CD14-positive monocyte (primary cell): ENCODE measurements at regions not wholly inside any gene's neighbourhood (a gene's known extent, or its start where the extent isn't known, plus 50 kb on each side); places are given as distances from the start of the nearest gene placed in this dataset.

Experiments
- DNase-seq, 3 donors: peaks; one replicate each; pipeline ENCODE4 v3.0.0-alpha.2; 2011 to 2022
- H2AFZ ChIP-seq: 2 replicates; pipeline ENCODE4 v1.6.0; 2012; ENCODE audit warnings: mild to moderate bottlenecking, low read depth, low read length, inconsistent platforms; ENCODE audit not compliant: insufficient read depth, poor library complexity, severe bottlenecking
- H3K27ac ChIP-seq, 2 donors: 1 replicate in 1 of 2; 2 replicates in 1 of 2; pipeline ENCODE4 v1.5.1; 2012 to 2013; ENCODE audit warnings: low read length in 2 of 2, control low read depth in 1 of 2, inconsistent platforms in 1 of 2, low read depth in 1 of 2, mild to moderate bottlenecking in 1 of 2
- H3K27me3 ChIP-seq, 2 donors: one replicate each; pipeline versions ENCODE4 v1.6.0 to v1.6.1; 2011 to 2013; ENCODE audit warnings: low read length in 2 of 2; ENCODE audit not compliant: control insufficient read depth in 2 of 2, insufficient read depth in 2 of 2
- H3K36me3 ChIP-seq, 2 donors: replicated peaks in 1 of 2; 1 replicate in 1 of 2; 2 replicates in 1 of 2; pipeline versions ENCODE4 v1.5.1 to v1.6.1; 2012 to 2013; ENCODE audit warnings: low read length in 2 of 2, control low read depth in 1 of 2, inconsistent platforms in 1 of 2, mild to moderate bottlenecking in 1 of 2; ENCODE audit not compliant: insufficient read depth in 2 of 2, control insufficient read depth in 1 of 2
- H3K4me1 ChIP-seq, 2 donors: 1 replicate in 1 of 2; 2 replicates in 1 of 2; pipeline versions ENCODE4 v1.5.1 to v1.6.1; 2012 to 2013; ENCODE audit warnings: low read length in 2 of 2, control low read depth in 1 of 2, inconsistent platforms in 1 of 2, mild to moderate bottlenecking in 1 of 2, moderate library complexity in 1 of 2; ENCODE audit not compliant: insufficient read depth in 2 of 2, control insufficient read depth in 1 of 2
- H3K4me2 ChIP-seq: replicated peaks from 2 replicates; pipeline ENCODE3; 2012; ENCODE audit warnings: low read length, moderate library complexity, mild to moderate bottlenecking; ENCODE audit not compliant: poor library complexity, severe bottlenecking; ENCODE audit errors: extremely low read depth
- H3K4me3 ChIP-seq, 3 experiments: fragments of 200-600 bp in 1 of 3; sonication (generic) in 1 of 3; replicated peaks in 1 of 3; 1 replicate in 2 of 3; 2 replicates in 1 of 3; pipeline ENCODE4 v1.5.1; 2011 to 2013; ENCODE audit warnings: low read length in 3 of 3, mild to moderate bottlenecking in 3 of 3, control low read depth in 2 of 3, low read depth in 2 of 3, inconsistent platforms in 1 of 3, moderate library complexity in 1 of 3
- H3K79me2 ChIP-seq: 2 replicates; pipeline ENCODE4 v1.6.0; 2012; ENCODE audit warnings: mild to moderate bottlenecking, control low read depth, inconsistent platforms, low read length, moderate library complexity; ENCODE audit not compliant: insufficient read depth
- H3K9ac ChIP-seq: 2 replicates; pipeline ENCODE4 v1.6.0; 2017; ENCODE audit warnings: low read length, mild to moderate bottlenecking; ENCODE audit not compliant: insufficient read depth, poor library complexity, severe bottlenecking
- H3K9me3 ChIP-seq, 2 donors: replicated peaks in 1 of 2; 1 replicate in 1 of 2; 2 replicates in 1 of 2; pipeline versions ENCODE4 v1.5.1 to v1.6.1; 2012 to 2013; ENCODE audit warnings: low read length in 2 of 2, control low read depth in 1 of 2; ENCODE audit not compliant: control insufficient read depth in 1 of 2, insufficient read depth in 1 of 2
- H4K20me1 ChIP-seq: 2 replicates; pipeline ENCODE4 v1.6.0; 2012; ENCODE audit warnings: mild to moderate bottlenecking, low read length, control low read depth, moderate library complexity; ENCODE audit not compliant: insufficient read depth
- H3K27ac Mint-ChIP-seq, 7 donors: one replicate each; pipeline ENCODE4 v1.8.0; 2020; ENCODE audit warnings: mild to moderate bottlenecking in 7 of 7, mixed read lengths in 7 of 7, moderate library complexity in 6 of 7, inconsistent platforms in 2 of 7
- H3K27me3 Mint-ChIP-seq, 3 donors: one replicate each; pipeline ENCODE4 v1.8.0; 2021 to 2022; ENCODE audit warnings: low read depth in 3 of 3, mild to moderate bottlenecking in 3 of 3, mixed read lengths in 3 of 3, moderate library complexity in 3 of 3, inconsistent platforms in 1 of 3
- H3K36me3 Mint-ChIP-seq, 2 donors: one replicate each; pipeline ENCODE4 v1.8.0; 2020; ENCODE audit warnings: mixed read lengths in 2 of 2, inconsistent platforms in 1 of 2, mild to moderate bottlenecking in 1 of 2
- H3K4me1 Mint-ChIP-seq: one replicate; pipeline ENCODE4 v1.8.0; 2020; ENCODE audit warnings: mild to moderate bottlenecking, mixed read lengths
- H3K4me3 Mint-ChIP-seq, 2 donors: one replicate each; pipeline ENCODE4 v1.8.0; 2020; ENCODE audit warnings: mild to moderate bottlenecking in 2 of 2, mixed read lengths in 2 of 2, moderate library complexity in 1 of 2
- H3K9me3 Mint-ChIP-seq, 7 donors: one replicate each; pipeline ENCODE4 v1.8.0; 2020 to 2022; ENCODE audit warnings: mixed read lengths in 7 of 7, mild to moderate bottlenecking in 6 of 7, moderate library complexity in 6 of 7, inconsistent platforms in 2 of 7
- WGBS: methylation state at CpG from one replicate; pipeline ENCODE4 v1.1.5; 2013; ENCODE audit warnings: missing lambda C conversion rate; ENCODE audit not compliant: insufficient coverage; 5-methylcytosine and 5-hydroxymethylcytosine counted together
- intact Hi-C, 2 donors: fragments of 100-400 bp; cut with micrococcal nuclease; formaldehyde crosslinking; loops; one replicate each; pipeline versions ENCODE4 v1.15.0 to v1.15.1; 2023
- TF ChIP-seq, protein P1 (sequence below): fragments of 200-600 bp; IDR thresholded peaks from one replicate; pipeline ENCODE4 v1.8.0; 2022; ENCODE audit warnings: antibody characterized with exemption, mild to moderate bottlenecking

DNA sequence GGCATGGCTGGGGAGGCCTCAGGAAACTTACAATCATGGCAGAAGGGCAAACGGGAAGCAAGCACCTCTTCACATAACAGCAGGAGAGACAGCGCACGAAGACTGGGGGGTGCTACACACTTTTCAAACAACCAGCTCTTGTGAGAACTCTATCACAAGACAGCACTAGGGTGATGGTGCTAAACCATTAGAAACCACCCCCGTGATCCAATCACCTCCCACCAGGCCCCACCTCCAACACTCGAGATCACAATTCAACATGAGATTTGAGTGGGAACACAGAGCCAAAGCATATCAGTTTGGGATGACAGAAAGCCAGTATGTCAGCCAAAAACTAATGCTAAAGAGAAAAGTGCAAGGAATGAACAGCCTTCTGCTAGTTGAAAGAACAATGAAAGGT lies 309.8 kb upstream of the CCDC54 start:
- Mint-ChIP-seq H3K27me3 (peaks cover 1 to 6% (median 2%) of the 10 kb centered on the region in 3 donors), H3K4me1 (peaks cover 6% of the 10 kb centered on the region), H3K27ac (no peak overlapping the region), H3K4me3 (no peak overlapping the region), H3K9me3 (peaks cover 0 to 2% (median 0%) of the 10 kb centered on the region in 7 donors), H3K36me3 (no peaks in the 10 kb centered on the region)
- H4K20me1 ChIP-seq: no peaks in the 10 kb centered on the region
- intact Hi-C loops: no loop called here
- H3K27me3 ChIP-seq: no peaks in the 10 kb centered on the region
- 89% methylated on average over 3 of the region's 5 CpGs for WGBS
- H3K79me2 ChIP-seq: no peaks in the 10 kb centered on the region
- no peaks in the 10 kb centered on the region for H3K36me3 ChIP-seq
- no peak overlapping the region for H3K4me2 ChIP-seq
- H3K9me3 ChIP-seq: no peaks in the 10 kb centered on the region
- H3K4me3 ChIP-seq: no peak overlapping the region
- H3K27ac ChIP-seq: no peak overlapping the region
- no peak for DNase-seq
- no peak overlapping the region for H2AFZ ChIP-seq
- H3K9ac ChIP-seq: no peak overlapping the region
- TF ChIP-seq, protein P1, sequence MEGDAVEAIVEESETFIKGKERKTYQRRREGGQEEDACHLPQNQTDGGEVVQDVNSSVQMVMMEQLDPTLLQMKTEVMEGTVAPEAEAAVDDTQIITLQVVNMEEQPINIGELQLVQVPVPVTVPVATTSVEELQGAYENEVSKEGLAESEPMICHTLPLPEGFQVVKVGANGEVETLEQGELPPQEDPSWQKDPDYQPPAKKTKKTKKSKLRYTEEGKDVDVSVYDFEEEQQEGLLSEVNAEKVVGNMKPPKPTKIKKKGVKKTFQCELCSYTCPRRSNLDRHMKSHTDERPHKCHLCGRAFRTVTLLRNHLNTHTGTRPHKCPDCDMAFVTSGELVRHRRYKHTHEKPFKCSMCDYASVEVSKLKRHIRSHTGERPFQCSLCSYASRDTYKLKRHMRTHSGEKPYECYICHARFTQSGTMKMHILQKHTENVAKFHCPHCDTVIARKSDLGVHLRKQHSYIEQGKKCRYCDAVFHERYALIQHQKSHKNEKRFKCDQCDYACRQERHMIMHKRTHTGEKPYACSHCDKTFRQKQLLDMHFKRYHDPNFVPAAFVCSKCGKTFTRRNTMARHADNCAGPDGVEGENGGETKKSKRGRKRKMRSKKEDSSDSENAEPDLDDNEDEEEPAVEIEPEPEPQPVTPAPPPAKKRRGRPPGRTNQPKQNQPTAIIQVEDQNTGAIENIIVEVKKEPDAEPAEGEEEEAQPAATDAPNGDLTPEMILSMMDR: no peak
- no peaks in the 10 kb centered on the region for H3K4me1 ChIP-seq

DNA sequence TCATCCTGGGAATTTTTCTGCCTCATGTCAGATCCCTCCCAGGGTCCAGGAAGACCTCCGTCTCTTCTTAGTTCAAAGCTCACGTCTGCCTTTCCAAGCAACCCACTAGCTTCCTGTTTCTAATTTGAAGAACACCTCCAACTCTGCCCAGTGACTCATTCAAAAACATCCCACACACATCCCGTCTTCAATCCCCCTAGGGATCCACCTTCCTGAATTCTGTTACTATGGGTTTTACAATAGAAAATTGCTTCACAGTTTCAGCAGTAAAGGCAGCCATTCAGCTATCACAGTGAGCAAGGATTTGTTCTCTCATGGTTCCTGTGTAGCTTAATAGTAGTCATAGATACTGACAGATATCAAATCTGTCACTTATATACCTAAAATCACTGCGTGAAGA lies 308.3 kb upstream of the CCDC54 start:
- no peak overlapping the region for H3K4me2 ChIP-seq
- H3K9me3 ChIP-seq: no peaks in the 10 kb centered on the region
- DNase-seq: no peak
- TF ChIP-seq, protein P1: no peak
- H3K36me3 ChIP-seq: no peaks in the 10 kb centered on the region
- H3K4me3 ChIP-seq: no peak overlapping the region
- no peaks in the 10 kb centered on the region for H3K79me2 ChIP-seq
- no peak overlapping the region for H3K9ac ChIP-seq
- peaks cover 0 to 2% (median 0%) of the 10 kb centered on the region in 7 donors for H3K9me3 Mint-ChIP-seq
- H3K4me3 Mint-ChIP-seq: no peak overlapping the region
- 25% methylated on average over 2 of the region's 4 CpGs for whole genome bisulfite sequencing
- no peak overlapping the region for H3K27ac ChIP-seq
- no peaks in the 10 kb centered on the region for H3K36me3 Mint-ChIP-seq
- no peaks in the 10 kb centered on the region for H3K27me3 ChIP-seq
- no peaks in the 10 kb centered on the region for H4K20me1 ChIP-seq
- H3K4me1 ChIP-seq: no peaks in the 10 kb centered on the region
- H2AFZ ChIP-seq: no peak overlapping the region
- peaks cover 0 to 6% (median 0%) of the 10 kb centered on the region in 3 donors for H3K27me3 Mint-ChIP-seq
- intact Hi-C loops: no loop called here
- H3K4me1 Mint-ChIP-seq: peaks cover 6% of the 10 kb centered on the region
- H3K27ac Mint-ChIP-seq: no peak overlapping the region
